ENCODE measurements at regions not wholly inside any gene's neighbourhood (a gene's known extent, or its start where the extent isn't known, plus 50 kb on each side); places are given as distances from the start of the nearest gene placed in this dataset.

DNA sequence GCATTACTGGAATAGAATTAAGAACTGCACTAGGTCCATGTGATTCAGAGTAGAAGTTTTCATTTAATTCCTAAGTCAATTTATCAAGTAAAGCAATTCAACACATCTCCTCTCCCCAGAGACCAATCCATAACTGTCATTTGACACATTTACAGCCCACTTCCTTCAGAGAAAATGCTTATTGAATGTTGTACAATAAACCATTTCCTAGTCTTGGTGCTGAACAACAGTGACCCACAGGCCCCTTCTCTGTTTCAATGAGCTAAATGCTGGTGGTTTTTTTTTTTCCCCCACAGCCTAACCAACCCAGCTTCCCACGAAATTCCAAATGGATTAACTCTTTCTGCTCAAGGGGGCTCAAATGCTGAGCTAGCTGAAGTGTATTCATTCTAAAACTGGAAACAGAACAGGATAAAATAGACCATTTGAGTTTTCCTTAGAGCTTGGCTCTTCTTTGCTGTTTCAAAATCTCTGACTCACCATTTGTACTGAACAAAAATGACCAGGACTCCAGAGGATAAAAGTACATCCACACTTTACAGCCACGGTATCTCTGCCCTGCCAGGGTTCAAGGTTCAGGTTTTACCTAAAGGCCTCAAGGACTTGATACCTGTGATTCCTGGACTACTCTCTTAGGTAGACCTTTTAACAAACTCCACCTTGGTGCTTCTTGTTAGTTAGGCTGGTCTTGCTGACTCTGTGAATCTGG, 62.3 kb downstream of the TMEM100 start:
- TF ChIP-seq CREB5 (CRISPR knock-in tag; IDR thresholded peaks at IDR 0.05; ENCODE audit: low read depth) (no peak), TOX (CRISPR knock-in tag; IDR thresholded peaks at IDR 0.05; ENCODE audit: borderline replicate concordance) (no peak), TSHZ2 (CRISPR knock-in tag; IDR thresholded peaks at IDR 0.05) (no peak)

All from SK-N-SH treated with all-trans-retinoic acid at 6 μM for 48 hours (cell line).